Hematopoietic multipotent progenitor cell treated with erythropoietin and hydrocortisone succinate and interleukin-3 and kit ligand, for 4 days (in vitro differentiated cells): ENCODE measurements at regions not wholly inside any gene's neighbourhood (a gene's known extent, or its start where the extent isn't known, plus 50 kb on each side); places are given as distances from the start of the nearest gene placed in this dataset.

Experiments used
- DNase-seq: peaks from one replicate; pipeline ENCODE4 v3.0.0-alpha.2; 2015

DNA sequence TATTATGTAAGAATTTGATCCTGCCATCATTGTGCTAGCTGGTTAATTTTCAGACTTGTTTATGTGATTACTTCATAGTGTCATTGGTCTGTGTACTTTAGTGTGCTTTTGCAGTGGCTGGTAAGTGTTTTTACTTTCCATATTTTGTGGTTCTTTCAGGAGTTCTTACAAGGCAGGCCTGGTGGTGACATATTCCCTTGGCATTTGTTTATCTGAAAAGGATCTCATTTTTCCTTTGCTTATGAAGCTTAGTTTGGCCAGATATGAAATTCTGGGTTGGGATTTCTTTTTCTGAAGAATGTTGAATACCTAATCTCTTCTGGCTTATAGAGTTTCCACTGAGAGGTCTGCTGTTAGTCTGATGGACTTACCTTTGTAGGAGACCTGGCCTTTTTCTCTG is 72.8 kb upstream of the MC4R start:
- no peak for DNase-seq

DNA sequence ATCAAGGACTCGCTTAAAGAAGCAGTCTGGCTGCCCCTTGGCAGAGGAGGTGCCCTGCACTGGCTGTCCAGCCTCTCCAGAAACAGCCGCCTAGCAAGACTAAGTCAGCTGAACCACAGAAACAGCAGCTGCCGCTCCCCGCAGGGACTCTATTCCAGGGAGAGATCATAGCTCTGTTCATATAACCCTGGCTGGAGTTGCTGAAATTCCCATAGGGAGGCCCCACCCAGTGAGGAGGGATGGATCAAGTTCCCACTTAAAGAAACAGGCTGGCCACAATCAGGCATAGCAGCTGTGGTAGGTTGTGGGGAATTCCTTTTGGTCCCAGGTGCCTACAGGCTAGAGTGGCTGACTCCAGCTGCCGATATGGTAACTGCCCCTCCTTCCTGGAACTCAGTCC is 74.2 kb upstream of the MC4R start:
- no peak for DNase-seq

DNA sequence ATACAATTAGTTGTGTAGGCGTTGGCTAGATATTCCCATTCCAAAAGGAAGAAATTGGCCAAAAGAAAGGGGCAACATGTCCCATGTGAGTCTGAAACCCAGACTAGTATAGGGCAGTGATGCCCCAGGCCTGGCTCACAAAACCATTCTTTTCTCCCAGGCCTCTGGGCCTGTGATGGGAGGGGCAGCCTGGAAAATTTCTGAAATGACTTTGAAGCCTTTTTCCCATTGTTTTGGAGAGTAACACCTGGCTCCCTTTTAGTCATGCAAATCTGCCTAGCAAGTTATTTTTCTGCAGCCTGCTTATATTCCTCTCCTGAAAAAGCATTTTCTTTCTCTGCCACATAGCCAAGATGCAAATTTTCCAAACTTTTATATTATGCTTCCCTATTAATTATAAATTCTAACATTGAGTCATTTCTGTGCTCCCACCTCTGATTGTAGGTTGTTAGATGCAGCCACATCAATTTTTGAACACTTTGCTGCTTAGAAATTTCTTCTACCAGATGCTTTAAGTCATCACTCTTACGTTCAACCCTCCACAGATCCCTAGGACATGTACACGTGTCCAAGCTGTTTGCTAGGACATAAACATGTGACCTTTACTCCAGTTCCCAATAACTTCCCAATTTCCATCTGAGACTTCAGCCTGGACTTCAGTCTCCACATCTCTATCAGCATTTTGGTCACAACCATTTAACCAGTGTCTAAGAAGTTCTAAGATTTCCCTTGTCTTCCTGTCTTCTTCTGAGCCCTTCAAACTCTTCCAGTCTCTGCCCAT is 76.1 kb upstream of the MC4R start:
- no peak for DNase-seq

DNA sequence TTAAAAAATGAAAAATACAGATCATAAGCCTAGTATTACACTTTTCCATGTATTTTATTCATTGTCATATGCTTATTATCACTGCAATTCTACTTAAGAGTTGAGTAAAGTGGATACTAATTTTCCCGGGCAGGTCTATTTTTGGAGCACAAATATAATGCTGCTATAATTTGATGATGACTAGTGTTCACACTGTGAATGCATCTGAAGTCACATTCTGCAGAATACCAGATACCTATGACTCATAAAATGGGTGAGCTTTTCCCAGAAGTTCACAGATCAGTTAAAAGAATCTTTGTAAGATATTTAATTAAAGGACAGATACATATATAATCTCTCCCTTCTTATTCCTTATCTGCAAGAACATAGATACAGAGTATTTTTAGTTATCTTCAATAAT is 79.8 kb upstream of the MC4R start:
- DNase-seq = no peak

DNA sequence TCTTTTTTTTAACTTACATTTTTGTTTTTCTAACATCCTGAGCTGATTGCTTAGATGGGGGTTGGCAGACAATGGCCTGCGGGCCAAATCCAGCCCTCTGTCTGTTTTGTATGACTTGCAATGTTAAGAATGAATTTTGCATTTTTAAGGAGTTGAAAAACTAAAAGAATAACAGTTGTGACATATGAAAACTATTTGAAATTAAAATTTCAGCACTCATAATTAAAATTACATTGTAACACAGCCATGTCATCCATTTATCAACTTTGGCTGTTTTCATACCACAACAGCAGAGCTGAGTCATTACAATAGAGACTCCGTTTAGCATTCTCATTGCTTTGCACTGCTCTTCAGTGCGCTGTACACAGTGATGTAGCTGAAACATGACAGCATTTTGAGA is 94.1 kb upstream of the MC4R start:
- no peak for DNase-seq

DNA sequence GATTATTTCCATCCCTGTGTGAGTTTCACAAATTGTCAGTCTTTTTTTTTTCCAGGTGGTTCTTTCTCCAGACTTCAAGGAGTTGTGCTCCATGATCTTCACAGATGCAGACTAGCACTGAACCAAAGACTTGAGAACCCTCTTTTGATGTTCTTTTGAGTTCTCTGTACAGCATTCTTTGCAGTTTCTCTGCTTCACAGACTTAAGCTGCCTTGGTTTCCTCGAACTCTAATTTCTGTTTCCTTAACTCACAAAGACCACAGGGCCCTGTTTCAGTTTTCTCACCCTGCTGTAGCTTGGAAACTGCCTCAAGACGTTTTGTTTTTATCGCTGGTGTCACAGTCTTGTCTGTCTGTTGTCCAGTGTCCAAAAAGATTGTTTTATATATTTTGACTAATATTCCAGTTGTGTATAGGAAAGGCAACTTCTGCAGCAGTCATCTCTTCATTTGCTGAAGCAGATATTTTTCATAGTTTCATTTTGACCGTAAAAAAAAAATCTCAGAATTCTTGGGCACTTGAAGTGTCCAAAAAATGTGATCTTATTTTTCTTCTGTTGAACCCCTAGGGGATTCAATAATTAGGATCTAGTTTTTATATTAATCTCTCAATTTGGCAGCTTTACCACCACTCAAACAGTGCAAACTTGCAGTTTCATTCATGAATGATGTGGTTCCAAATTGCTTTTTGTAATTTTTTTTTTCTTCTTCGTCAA is 97.0 kb upstream of the MC4R start:
- DNase-seq = no peak

DNA sequence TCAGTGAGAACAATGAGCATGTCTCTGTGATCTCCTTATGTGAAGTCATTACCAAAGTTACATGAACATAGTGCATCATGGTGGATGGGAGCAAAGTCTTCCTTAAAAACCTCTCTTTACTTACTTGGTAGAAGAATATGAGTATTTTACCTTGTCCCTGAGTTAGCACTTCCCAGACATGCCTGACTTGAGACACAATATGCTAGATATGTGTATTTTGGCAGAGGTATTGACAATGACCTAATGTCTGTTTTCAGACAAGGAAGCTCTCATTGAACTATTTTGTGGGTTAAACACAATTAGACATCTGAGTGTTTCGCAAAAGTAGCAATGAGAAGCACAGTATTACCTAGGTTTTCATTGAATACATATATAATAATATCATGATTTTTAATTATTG is 99.1 kb upstream of the MC4R start:
- no peak for DNase-seq

DNA sequence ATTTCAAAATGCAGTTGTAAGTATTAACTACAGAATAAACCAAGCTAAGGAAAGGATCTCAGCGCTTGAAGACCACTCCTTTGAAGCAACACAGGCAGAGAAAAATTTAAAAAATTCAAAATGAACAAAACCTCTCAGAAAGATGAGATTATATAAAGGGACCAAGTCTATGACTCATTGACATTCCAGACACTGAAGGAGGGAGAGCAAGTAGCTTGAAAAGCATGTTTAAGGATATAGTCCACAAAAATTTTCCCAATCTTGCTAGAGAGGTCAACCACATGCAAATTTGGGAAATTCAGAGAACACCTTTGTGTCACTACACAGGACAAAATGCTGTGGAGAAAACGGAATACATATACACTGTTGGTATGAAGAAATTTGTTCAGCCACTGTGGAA is 112.6 kb upstream of the MC4R start:
- DNase-seq = no peak

DNA sequence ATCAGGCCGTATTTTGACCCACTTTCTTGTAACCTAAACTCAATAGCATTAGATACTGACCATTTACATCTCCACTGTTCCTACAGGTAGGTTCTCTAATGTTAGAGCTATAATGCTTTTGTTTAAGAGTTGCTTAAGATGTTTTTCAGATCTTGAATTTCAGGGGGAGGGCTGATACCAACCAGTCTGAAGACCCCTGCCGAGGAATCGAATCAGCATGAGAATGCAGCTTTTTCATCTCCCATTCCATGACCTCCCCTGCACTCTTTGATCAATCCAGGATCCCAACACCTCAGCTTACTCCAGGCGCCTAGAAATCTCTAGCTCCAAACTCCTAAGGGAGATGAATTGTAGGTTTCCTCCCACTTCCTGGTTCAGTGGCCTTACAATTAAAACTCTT is 120.5 kb upstream of the MC4R start:
- no peak for DNase-seq

DNA sequence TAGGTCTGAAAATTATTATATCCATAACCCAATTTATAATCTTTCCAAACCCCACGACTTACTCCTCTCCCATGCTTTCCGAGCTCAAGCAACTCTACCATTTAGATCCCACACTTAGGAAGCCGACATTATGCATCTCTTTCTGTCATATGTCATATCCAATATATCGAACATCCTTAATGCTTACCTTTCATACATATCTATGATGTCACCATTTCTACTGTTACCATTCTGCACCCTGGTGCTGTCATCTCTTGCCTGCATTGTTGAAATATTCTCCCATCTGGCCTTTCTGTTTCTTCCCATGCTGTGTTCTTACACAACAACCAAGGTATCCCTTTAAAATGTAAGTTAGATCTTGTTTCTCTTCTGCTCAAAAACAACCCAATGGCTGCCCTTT is 127.1 kb upstream of the MC4R start:
- DNase-seq = no peak

DNA sequence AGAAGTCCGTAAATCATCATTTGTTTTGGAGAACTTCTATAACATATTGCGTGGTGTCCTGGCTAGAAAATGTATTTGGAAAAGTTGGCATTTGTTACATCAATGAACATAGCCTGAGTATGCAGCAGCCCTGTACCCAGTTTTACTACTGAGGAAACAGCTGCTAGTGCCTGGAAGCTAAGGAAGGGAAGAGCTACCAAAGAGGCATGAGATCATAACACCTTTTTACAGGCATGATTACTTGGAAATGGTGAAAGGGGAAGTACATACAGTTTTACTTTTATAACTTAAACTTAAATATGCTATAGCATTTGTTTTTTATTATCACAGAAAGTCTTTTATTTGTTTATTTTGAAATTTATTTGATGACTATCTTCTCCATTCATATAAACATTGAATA is 128.4 kb upstream of the MC4R start:
- DNase-seq = no peak

DNA sequence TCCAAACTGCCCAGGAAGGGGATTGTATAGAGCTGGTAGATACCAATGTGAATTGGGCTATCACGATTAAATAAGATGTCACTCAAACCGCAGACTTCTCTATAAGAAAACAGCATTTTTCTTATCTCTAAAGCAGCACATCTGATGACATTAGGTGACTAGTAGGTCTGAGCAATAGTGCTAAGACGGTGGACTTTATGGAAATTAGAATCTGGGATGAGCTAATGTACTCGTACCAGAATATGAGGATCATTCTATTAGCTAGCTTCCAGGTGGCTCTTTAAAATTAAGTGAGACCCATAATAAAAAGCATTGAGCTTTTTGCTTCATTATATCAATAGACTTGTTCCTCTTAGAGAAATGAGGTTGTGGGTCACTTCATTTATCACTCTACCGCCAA is 130.0 kb upstream of the MC4R start:
- no peak for DNase-seq

DNA sequence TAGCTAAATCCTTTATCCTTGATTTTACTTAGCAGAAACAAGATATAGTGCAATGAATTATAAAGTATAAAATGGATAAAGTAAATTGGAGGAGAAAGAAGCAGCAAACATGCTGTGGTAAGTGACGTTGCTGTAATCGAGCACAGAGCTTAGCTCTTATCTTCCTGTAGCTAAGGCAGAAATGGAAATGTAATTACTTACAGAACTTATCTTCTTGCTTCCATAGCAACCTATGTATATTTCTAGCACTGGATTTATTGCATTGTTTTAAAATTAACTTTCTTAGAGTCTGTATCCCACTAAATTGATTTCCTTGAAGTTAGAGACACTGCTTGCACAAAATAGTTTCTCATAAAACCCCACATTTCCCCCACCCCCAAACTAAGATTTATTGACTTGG is 130.6 kb upstream of the MC4R start:
- DNase-seq = no peak

DNA sequence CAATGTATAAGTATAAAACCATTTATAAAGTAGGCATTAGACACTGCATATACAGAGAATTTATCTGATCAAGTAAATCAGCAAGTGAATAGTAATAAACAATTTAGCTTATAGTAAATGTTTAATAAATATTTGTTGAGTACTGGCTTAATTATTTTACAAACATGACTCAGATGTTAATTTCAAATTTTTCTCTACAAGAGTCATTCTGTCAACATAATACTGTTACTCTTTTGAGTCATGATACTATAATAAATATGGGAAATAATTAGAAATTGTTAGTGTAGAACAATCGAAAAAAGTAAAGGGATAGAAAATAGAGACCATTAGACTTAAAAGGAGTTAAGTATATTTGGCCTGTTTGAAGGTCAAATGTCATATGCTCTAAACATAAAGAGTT is 133.6 kb upstream of the MC4R start:
- DNase-seq = no peak

DNA sequence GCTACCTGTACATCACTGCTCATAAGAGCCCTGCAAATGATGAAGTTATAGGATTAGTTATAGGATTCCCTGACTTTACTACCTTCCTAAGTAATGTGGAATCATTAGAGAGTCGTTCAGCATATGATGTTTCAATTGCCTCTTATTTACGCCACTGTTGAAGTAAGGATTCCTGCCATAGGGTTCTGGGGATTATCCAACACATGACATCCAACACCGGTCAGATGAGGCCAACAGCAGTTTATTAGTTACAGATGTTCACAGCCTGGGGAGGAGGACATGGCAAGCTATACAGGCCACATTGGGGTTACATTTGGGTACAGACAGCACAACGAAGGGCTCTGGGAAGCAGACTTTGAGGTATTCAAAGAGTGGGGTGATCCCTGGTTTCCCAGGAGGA is 134.1 kb upstream of the MC4R start:
- DNase-seq = no peak

DNA sequence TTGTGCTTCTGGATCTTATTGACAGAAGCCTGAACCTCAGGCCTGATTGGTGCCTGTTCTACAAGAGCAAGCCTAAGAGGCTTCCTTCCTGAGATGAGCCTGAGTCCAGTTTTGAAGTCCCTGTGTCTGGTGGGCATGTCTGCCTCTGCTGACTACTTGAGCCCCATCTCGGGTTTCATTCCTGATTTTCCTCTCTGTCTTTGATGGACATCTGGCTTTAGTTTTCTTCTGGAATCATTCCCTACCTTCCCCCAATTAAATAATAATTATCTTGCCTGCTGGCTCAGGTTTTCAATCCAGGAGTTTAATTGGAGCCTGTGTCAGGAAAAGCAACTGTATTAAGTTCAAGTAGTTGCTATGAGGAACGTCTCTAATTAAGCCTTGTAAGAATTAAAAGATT is 135.5 kb upstream of the MC4R start:
- no peak for DNase-seq

DNA sequence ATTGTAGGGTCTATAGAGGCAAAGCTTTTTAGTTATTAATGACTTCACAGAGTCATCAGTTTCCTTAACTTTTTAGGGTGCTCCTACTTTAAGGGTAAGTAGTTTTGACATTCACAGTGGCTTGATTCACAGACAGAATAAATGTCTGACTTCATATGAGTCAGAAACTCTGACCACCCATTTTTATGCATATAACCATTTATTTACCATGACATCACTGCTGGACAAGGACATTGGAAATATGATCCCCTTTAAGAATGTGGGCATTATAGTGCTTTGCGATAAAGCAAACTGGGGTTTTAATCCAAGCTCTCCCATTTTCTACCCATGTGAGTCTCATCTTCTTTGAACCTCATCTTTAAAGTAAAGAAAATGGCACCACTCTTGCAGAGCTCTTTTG is 162.0 kb upstream of the MC4R start:
- no peak for DNase-seq

DNA sequence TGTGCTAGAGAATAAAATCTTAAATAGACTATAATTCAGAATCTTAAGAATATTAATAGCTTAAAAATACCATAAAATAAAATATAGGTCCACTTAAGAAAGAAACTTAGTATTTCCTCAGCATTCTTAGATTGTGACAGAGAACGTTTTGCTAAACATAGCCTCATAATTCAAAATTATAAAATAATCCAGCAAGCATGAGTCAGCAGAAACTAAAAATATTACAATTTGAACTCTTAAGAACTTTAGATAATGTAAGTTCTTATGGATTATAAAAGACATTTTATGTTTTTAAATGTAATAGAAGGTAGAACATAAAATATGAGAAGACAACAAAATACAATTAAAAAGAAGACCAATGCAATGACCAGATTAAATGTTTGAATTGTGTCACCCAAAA is 164.5 kb upstream of the MC4R start:
- DNase-seq = no peak

DNA sequence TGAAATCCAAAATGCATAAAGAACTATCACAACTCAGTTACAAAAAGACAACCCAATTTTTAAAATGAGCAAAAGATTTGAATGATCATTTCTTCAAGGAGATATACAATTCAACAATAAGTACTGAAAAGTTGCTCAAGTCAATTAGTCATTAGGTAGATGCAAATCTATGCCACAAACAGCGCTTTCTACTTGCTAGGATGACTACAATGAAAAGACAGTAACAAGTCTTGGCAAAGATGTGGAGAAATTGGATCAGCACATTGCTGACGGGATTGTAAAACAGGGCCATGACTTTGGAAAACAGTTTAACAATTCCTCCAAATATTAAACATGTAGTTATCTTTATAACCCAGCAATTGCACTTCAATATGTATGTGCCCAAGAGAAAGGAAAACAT is 166.3 kb upstream of the MC4R start:
- no peak for DNase-seq

DNA sequence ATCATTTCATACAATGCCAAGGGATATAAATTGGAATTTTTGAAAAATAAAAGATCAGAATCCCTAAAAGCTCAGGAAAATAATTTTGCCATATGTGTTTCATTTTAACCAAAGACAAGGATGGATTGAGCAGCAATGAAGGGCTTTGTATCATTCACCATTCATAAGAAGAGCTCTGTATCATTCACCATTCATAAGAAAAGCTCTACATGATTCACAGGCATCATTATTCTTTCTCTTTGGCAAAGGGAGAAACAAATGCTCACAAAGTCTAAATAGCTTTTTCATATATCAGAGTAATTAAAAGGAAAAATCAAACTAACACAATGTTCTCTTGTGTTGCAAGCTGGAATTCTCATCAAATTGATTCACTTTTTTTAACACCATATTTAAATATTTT is 169.1 kb upstream of the MC4R start:
- DNase-seq = no peak

DNA sequence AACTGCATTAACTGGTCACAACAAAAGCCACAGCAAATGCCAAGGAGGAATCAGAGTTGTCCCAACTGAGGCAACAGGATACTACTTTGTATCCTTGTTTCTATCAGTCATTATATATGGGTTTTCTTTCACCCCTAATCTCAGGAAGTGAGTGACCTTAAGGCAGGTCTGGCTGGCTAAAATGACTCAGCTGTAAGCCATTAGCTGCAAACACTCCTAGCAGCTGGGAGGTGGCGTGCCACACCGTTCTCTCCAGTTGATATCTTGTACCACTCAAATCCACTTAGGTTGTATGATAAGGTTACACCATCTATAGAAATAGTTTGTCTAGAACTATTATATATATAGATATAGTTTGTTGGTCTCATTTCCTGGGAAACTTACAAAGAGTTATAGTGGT is 171.1 kb upstream of the MC4R start:
- peak; percentile 10 for DNase-seq

DNA sequence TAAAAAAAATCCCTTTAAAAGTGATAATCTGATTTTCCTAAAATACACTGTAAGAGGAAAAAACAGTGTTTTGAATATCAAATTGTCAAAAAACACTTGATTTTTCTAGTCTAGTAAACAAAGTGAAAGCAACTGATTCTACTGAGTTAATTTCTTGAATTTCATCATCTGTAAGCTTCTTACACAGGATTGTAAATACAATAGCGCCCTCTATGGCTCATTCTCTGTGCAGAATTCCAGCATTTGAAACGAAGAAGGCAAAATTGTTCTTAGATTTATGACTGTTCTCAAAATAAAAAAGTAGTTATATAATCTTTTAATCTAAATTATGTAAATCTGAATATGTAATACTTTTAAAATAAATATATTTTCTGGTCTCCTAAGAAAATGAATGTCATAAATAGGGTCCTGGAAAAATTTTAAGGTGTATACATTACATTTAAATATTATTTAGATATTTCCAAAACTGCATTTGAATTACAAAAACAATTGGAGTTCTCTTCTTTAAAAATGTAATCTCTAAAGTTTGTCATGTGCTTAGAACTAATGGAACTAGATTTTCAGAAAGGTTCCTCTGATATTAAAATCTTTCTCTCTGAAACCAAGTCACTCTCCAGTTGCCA is 176.9 kb upstream of the MC4R start:
- DNase-seq = peak; percentile 86

DNA sequence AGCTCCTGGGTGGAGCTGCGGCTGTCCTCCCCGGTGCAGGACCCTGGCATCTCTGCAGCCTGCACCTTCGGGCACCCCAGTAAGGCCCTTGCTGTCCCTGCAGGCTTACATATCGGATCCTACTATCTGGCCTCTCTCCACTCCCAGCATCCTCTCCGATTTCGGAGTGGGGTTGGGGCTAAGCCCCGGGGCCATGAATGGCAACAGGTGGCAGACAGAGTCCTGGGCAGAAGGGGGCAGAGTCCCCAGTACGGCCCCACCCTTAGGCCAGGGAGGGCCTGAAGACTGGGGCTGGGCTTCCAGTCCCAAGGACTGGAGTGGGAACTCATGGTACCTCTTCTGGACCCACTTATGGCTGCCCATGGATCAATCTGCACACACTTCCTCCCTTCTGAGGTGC is 180.4 kb upstream of the MC4R start:
- no peak for DNase-seq

DNA sequence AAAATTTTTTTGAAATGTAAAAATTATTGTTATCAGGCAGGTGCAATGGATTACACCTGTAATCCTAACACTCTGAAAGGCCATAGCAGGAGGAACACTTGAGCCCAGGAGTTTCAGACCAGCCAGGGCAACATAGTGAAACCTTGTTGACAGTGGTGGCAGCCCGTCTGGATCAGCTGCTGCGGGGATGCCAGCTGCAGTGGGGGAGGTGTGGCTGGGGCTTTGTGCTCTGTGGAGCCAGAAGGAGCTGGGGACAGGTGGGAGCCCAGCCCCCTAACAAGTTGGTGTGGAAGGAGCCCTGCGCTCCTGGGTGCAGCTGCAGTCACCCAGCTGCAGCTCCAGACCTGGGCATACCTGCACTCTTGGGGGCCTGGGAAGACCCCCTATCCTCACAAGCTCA is 182.4 kb upstream of the MC4R start:
- DNase-seq = no peak

DNA sequence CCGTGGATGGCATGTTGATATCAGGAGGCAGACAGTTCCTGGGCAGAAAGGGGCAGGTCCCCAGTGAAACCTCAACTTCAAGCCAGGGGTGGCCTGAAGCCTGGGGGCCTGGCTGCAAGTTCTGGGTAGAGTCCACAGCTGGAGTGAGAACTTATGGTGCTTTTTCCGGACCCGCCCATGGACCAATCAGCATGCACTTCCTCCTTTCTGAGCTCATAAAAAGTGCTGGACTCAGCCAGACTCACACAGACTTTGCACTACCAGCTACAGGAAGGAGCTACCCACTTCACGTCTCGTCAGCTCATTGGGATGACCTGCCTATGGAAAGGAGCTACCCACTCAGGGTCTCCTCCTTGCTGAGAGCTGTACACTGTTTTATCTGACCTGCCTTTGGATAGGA is 183.1 kb upstream of the MC4R start:
- DNase-seq = peak; percentile 7
